ENCODE measurements at regions not wholly inside any gene's neighbourhood (a gene's known extent, or its start where the extent isn't known, plus 50 kb on each side); places are given as distances from the start of the nearest gene placed in this dataset.

- H3K4me2 ChIP-seq (ENCODE audit: low read depth, low read length): no peak overlapping the region
- no peak overlapping the region for H2AFZ ChIP-seq (replicated peaks; ENCODE audit: low read length, poor library complexity)
- intact Hi-C loops (cut with micrococcal nuclease): no loop called here
- CTCF ChIA-PET: no interaction called here
- H3K36me3 ChIP-seq (ENCODE audit: control insufficient read depth, insufficient read depth, low read length): no peaks in the 10 kb centered on the region
- H4K20me1 ChIP-seq (ENCODE audit: insufficient read depth, low read length): no peaks in the 10 kb centered on the region
- H3K56ac ChIP-seq (ENCODE audit: extremely low read depth, insufficient read depth, low read length): no peak overlapping the region
- no peak overlapping the region for H3K18ac ChIP-seq (ENCODE audit: low read depth, low read length)
- no peak for TF ChIP-seq CHD1 (IDR thresholded peaks at IDR 0.05; ENCODE audit: low read depth, low read length)
- TF ChIP-seq RAD21 (IDR thresholded peaks at IDR 0.05; ENCODE audit: low read length): no peak
- no peak for TF ChIP-seq FOS (IDR thresholded peaks at IDR 0.05; ENCODE audit: low read depth, low read length)
- TF ChIP-seq MXI1 (IDR thresholded peaks at IDR 0.05; ENCODE audit: borderline replicate concordance, low read depth, low read length): no peak
- TF ChIP-seq MAZ (IDR thresholded peaks at IDR 0.05; ENCODE audit: borderline replicate concordance, low read depth, low read length): no peak
- TF ChIP-seq RCOR1 (IDR thresholded peaks at IDR 0.05; ENCODE audit: insufficient replicate concordance, low read length): no peak
- TF ChIP-seq, protein P1, sequence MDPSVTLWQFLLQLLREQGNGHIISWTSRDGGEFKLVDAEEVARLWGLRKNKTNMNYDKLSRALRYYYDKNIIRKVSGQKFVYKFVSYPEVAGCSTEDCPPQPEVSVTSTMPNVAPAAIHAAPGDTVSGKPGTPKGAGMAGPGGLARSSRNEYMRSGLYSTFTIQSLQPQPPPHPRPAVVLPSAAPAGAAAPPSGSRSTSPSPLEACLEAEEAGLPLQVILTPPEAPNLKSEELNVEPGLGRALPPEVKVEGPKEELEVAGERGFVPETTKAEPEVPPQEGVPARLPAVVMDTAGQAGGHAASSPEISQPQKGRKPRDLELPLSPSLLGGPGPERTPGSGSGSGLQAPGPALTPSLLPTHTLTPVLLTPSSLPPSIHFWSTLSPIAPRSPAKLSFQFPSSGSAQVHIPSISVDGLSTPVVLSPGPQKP (IDR thresholded peaks at IDR 0.05; ENCODE audit: borderline replicate concordance, low read depth, low read length): no peak
- no peak for TF ChIP-seq CTCF (conservative IDR thresholded peaks at IDR 0.05; ENCODE audit: low read depth, low read length)
- TF ChIP-seq CEBPB (IDR thresholded peaks at IDR 0.05; ENCODE audit: low read depth, low read length): no peak
- no peak for TF ChIP-seq RFX5 (IDR thresholded peaks at IDR 0.05; ENCODE audit: low read depth, low read length)
- TF ChIP-seq SMC3 (IDR thresholded peaks at IDR 0.05; ENCODE audit: low read depth, low read length): no peak
- TF ChIP-seq BHLHE40 (IDR thresholded peaks at IDR 0.05; ENCODE audit: low read depth, low read length): no peak
- no peak for TF ChIP-seq POLR2A (IDR thresholded peaks at IDR 0.05; ENCODE audit: low read depth, low read length)
- TF ChIP-seq NFE2L2 (IDR thresholded peaks at IDR 0.05; ENCODE audit: low read depth, low read length): no peak
- TF ChIP-seq, protein P2, sequence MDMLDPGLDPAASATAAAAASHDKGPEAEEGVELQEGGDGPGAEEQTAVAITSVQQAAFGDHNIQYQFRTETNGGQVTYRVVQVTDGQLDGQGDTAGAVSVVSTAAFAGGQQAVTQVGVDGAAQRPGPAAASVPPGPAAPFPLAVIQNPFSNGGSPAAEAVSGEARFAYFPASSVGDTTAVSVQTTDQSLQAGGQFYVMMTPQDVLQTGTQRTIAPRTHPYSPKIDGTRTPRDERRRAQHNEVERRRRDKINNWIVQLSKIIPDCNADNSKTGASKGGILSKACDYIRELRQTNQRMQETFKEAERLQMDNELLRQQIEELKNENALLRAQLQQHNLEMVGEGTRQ (IDR thresholded peaks at IDR 0.05; ENCODE audit: low read depth, low read length): no peak
- no peak for TF ChIP-seq MAFK (IDR thresholded peaks at IDR 0.05; ENCODE audit: low read depth, low read length)
- H2AK5ac ChIP-seq (ENCODE audit: low read depth, low read length): no peak overlapping the region
- H2BK15ac ChIP-seq (ENCODE audit: low read depth, low read length): no peak overlapping the region
- no peak overlapping the region for H2BK20ac ChIP-seq (ENCODE audit: low read depth, low read length)
- no peak overlapping the region for H3K4ac ChIP-seq (ENCODE audit: low read depth, low read length)
- BruUV-seq (replicated peaks): no TSS peak
- no peaks in the 10 kb centered on the region for H3K9me1 ChIP-seq (ENCODE audit: insufficient read depth, low read length)
- H3K23ac ChIP-seq (ENCODE audit: low read depth, low read length): no peak overlapping the region
- H3K14ac ChIP-seq (replicated peaks; ENCODE audit: low read depth, low read length): no peak overlapping the region
- H3K9ac ChIP-seq (ENCODE audit: low read depth, low read length): no peak overlapping the region
- no peak overlapping the region for H2BK5ac ChIP-seq (ENCODE audit: low read depth, low read length, poor library complexity, severe bottlenecking)
- H3K9me3 ChIP-seq (ENCODE audit: control insufficient read depth, insufficient read depth, low read length): no peaks in the 10 kb centered on the region
- DNase-seq (no peak), ATAC-seq (ENCODE audit: low read depth) (no peak)
- H4K5ac ChIP-seq (ENCODE audit: low read depth, low read length): no peak overlapping the region
- H4K8ac ChIP-seq (ENCODE audit: low read depth in 2 of 2, low read length in 2 of 2): no peak overlapping the region
- no peak overlapping the region for H3K27ac ChIP-seq (ENCODE audit: insufficient read depth, low read length)
- in situ Hi-C loops (cut with MboI; ENCODE audit: low sequenced_read_pairs): no loop called here
- dilution Hi-C loops (cut with HindIII; ENCODE audit: low sequenced_read_pairs, unreplicated experiment): no loop called here
- 22% methylated on average over 1 of the region's 4 CpGs; no CpG with 5 or more reads in 1 of the 2 experiments for WGBS, 2 experiments (ENCODE audit: extremely low coverage in 2 of 2, insufficient read length in 1 of 2)
- no peak overlapping the region for H3K4me3 ChIP-seq (ENCODE audit: insufficient read depth, low read depth, low read length)
- H3K27me3 ChIP-seq (ENCODE audit: control insufficient read depth, insufficient read depth, low read length): no peaks in the 10 kb centered on the region
- no peak overlapping the region for H4K91ac ChIP-seq (ENCODE audit: insufficient read depth, low read depth, low read length)
- no peaks in the 10 kb centered on the region for H3K79me1 ChIP-seq (ENCODE audit: low read depth in 1 of 2, low read length in 2 of 2)
- POLR2A ChIA-PET (ENCODE audit: unreplicated experiment): no interaction called here
- H2BK120ac ChIP-seq (ENCODE audit: low read depth, low read length): no peak overlapping the region
- H3K4me1 ChIP-seq (ENCODE audit: control insufficient read depth, insufficient read depth, low read length): no peaks in the 10 kb centered on the region
- no peak overlapping the region for H2AK9ac ChIP-seq (replicated peaks; ENCODE audit: low read depth, low read length, poor library complexity)
Measured at GRCh38 chr7:38040831-38041230, 120.4 kb downstream of the EPDR1 start.

Measured in IMR-90 (cell line).